ENCODE measurements at regions not wholly inside any gene's neighbourhood (a gene's known extent, or its start where the extent isn't known, plus 50 kb on each side); places are given as distances from the start of the nearest gene placed in this dataset.

- no peak for TF ChIP-seq POLR2A (IDR thresholded peaks at IDR 0.05)
- no peak for TF ChIP-seq CTCF (IDR thresholded peaks at IDR 0.05)
These were observed 304.0 kb downstream of the SHANK2 start for GRCh38 chr11:70948398-70948797.

Measured in ovary (tissue), 3 donors.